ENCODE measurements at regions not wholly inside any gene's neighbourhood (a gene's known extent, or its start where the extent isn't known, plus 50 kb on each side); places are given as distances from the start of the nearest gene placed in this dataset.

- TF ChIP-seq PRDM1 (tag by site-specific recombination; IDR thresholded peaks at IDR 0.05): no peak
- TF ChIP-seq, protein P1, sequence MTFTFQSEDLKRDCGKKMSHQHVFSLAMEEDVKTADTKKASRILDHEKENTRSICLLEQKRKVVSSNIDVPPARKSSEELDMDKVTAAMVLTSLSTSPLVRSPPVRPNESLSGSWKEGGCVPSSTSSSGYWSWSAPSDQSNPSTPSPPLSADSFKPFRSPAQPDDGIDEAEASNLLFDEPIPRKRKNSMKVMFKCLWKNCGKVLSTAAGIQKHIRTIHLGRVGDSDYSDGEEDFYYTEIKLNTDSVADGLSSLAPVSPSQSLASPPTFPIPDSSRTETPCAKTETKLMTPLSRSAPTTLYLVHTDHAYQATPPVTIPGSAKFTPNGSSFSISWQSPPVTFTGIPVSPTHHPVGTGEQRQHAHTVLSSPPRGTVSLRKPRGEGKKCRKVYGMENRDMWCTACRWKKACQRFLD (tag by site-specific recombination; IDR thresholded peaks at IDR 0.05): no peak
- TF ChIP-seq TCF7L2 (IDR thresholded peaks at IDR 0.05; ENCODE audit: borderline replicate concordance, low read depth, low read length): no peak
- TF ChIP-seq CTCF (tag by site-specific recombination; IDR thresholded peaks at IDR 0.05): no peak
- no peak for TF ChIP-seq GLI2 (tag by site-specific recombination; IDR thresholded peaks at IDR 0.05; ENCODE audit: borderline replicate concordance, low read depth)
- no peak for TF ChIP-seq ZNF830 (tag by site-specific recombination; IDR thresholded peaks at IDR 0.05; ENCODE audit: low read depth)
- TF ChIP-seq ZSCAN5A (tag by site-specific recombination; IDR thresholded peaks at IDR 0.05): no peak
- no peak for TF ChIP-seq ZNF175 (tag by site-specific recombination; IDR thresholded peaks at IDR 0.05)
- TF ChIP-seq PBX3 (CRISPR knock-in tag; IDR thresholded peaks at IDR 0.05): no peak
- TF ChIP-seq, protein P2, sequence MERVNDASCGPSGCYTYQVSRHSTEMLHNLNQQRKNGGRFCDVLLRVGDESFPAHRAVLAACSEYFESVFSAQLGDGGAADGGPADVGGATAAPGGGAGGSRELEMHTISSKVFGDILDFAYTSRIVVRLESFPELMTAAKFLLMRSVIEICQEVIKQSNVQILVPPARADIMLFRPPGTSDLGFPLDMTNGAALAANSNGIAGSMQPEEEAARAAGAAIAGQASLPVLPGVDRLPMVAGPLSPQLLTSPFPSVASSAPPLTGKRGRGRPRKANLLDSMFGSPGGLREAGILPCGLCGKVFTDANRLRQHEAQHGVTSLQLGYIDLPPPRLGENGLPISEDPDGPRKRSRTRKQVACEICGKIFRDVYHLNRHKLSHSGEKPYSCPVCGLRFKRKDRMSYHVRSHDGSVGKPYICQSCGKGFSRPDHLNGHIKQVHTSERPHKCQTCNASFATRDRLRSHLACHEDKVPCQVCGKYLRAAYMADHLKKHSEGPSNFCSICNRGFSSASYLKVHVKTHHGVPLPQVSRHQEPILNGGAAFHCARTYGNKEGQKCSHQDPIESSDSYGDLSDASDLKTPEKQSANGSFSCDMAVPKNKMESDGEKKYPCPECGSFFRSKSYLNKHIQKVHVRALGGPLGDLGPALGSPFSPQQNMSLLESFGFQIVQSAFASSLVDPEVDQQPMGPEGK (tag by site-specific recombination; IDR thresholded peaks at IDR 0.05): no peak
- TF ChIP-seq ZNF837 (tag by site-specific recombination; IDR thresholded peaks at IDR 0.05): no peak
Measured at GRCh38 chr17:31738067-31738466, 121.0 kb downstream of the COPRS start.

Data from HEK293 (cell line).